Testis (tissue), 2 donors: ENCODE measurements at regions not wholly inside any gene's neighbourhood (a gene's known extent, or its start where the extent isn't known, plus 50 kb on each side); places are given as distances from the start of the nearest gene placed in this dataset.

Experiments
- CTCF ChIP-seq, 3 experiments: fragments of 450-650 bp in 2 of 3; fragments of 200-600 bp in 1 of 3; sonication (generic) in 1 of 3; IDR thresholded peaks; one replicate each; pipeline ENCODE4 v1.5.1; 2016 to 2019; ENCODE audit warnings: antibody characterized with exemption in 3 of 3, mild to moderate bottlenecking in 2 of 3, moderate library complexity in 1 of 3
- POLR2A ChIP-seq: fragments of 450-650 bp; IDR thresholded peaks from one replicate; pipeline ENCODE4 v1.6.1; 2017; ENCODE audit warnings: antibody characterized with exemption, mild to moderate bottlenecking, moderate library complexity

- TF ChIP-seq CTCF (IDR thresholded peaks at IDR 0.05) (no peak), POLR2A (no peak)
Observed at GRCh38 chrX:34493086-34493485, 164.0 kb downstream of the TMEM47 start.
